ENCODE measurements at regions not wholly inside any gene's neighbourhood (a gene's known extent, or its start where the extent isn't known, plus 50 kb on each side); places are given as distances from the start of the nearest gene placed in this dataset.
A peak's percentile ranks its signal among the peaks of the same experiment; 100 is the strongest.

- no peak for DNase-seq
Measured at GRCh38 chrX:69110116-69110530, 55.1 kb downstream of the PJA1 start.

- DNase-seq: no peak
Measured at GRCh38 chrX:69109706-69110105, 55.5 kb downstream of the PJA1 start.

- DNase-seq: no peak
Measured at GRCh38 chrX:69109036-69109663, 56.1 kb downstream of the PJA1 start.

- no peak for DNase-seq
Measured at GRCh38 chrX:69107747-69108401, 57.4 kb downstream of the PJA1 start.

- DNase-seq: no peak
Measured at GRCh38 chrX:69107231-69107739, 58.0 kb downstream of the PJA1 start.

- no peak for DNase-seq
Measured at GRCh38 chrX:69104756-69105434, 60.4 kb downstream of the PJA1 start.

GRCh38 chrX:69103539-69103938, 61.7 kb downstream of the PJA1 start:
- no peak for DNase-seq

GRCh38 chrX:69102612-69103194, 62.5 kb downstream of the PJA1 start:
- no peak for DNase-seq

- DNase-seq: no peak
Measured at GRCh38 chrX:69101683-69102251, 63.5 kb downstream of the PJA1 start.

- DNase-seq: no peak
Measured at GRCh38 chrX:69100478-69100877, 64.8 kb downstream of the PJA1 start.

- no peak for DNase-seq
Measured at GRCh38 chrX:69097451-69098236, 67.6 kb downstream of the PJA1 start.

GRCh38 chrX:69096963-69097362, 68.3 kb downstream of the PJA1 start:
- DNase-seq: no peak

GRCh38 chrX:69094977-69095669, 70.1 kb downstream of the PJA1 start:
- DNase-seq: no peak

- DNase-seq: peak; percentile 77
Measured at GRCh38 chrX:69093960-69094871, 71.0 kb downstream of the PJA1 start.

GRCh38 chrX:69090022-69090421, 75.2 kb downstream of the PJA1 start:
- no peak for DNase-seq

GRCh38 chrX:69089203-69089602, 76.0 kb downstream of the PJA1 start:
- no peak for DNase-seq

- no peak for DNase-seq
Measured at GRCh38 chrX:69088171-69088938, 76.9 kb downstream of the PJA1 start.

- DNase-seq: no peak
Measured at GRCh38 chrX:69085826-69086225, 79.4 kb downstream of the PJA1 start.

GRCh38 chrX:69085151-69085550, 80.1 kb downstream of the PJA1 start:
- DNase-seq: no peak

- DNase-seq: no peak
Measured at GRCh38 chrX:69083801-69084200, 81.5 kb downstream of the PJA1 start.

Measured in hematopoietic multipotent progenitor cell treated with erythropoietin and hydrocortisone succinate and interleukin-3 and kit ligand, for 6 days (in vitro differentiated cells).